GM21576 (cell line): ENCODE measurements at regions not wholly inside any gene's neighbourhood (a gene's known extent, or its start where the extent isn't known, plus 50 kb on each side); places are given as distances from the start of the nearest gene placed in this dataset.
"Not testable (repeated sequence)": the region's sequence is repeated elsewhere in the genome, so short reads cannot be mapped to it uniquely, and the experiment has no call there.

ENCODE experiments used
- ATAC-seq: cut with Tn5 transposase; IDR thresholded peaks from one replicate; pipeline ENCODE4 v1.9.1; 2021; ENCODE audit warnings: mild to moderate bottlenecking, moderate library complexity; ENCODE audit not compliant: unreplicated experiment

DNA sequence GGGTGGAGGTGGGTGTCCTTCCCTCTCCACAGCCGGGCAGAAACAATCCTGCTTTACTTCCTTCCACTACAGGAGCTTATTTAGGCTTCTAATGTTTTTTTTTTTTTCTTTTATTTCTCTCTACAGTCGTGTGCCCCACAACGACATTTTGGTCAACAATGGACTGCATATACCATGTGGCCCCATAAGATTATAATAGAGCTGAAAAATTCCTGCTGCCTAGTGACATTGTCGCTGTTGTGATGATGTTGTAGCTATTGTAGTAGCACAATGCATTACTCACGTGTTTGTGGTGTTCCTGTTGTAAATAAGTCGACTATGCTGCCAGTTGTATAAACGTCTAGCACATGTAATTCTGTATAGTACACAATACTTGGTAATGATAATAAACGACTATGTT is 153.7 kb downstream of the IL20RB start:
- ATAC-seq = no peak

- no peak for ATAC-seq
Observed at GRCh38 chr3:137116619-137117018, 158.8 kb downstream of the IL20RB start.

DNA sequence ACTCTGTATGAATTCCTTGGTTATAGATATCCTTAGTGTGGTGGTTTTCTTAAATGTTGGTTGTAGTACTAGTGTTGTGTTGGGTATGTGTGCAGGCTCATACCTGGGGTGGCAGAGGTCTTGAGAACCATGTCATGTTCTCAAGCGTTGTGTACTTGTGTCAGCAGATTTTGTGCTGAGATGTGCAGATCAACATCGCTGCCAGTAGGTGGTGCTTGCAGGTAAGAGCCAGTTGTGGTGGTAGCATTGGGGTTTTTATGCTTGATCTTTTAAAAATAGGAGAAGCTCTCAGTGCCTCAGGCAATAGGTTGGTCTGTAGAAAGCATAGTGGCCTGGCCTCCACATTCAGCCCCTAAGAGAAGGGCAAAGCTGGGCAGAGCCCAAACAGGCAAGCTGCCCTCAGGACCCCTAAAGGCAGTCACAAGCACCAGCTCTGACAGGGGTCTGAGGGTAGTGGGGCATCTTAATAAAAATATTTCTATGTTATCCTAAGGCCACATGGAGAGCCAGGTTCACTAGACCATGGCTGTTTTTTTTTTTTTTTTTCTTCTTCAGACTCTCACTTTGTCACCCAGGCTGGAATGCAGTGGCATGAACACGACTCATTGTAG is 164.0 kb downstream of the IL20RB start:
- no peak for ATAC-seq

- no peak for ATAC-seq
Observed at GRCh38 chr3:137131081-137131480, 173.3 kb downstream of the IL20RB start.

DNA sequence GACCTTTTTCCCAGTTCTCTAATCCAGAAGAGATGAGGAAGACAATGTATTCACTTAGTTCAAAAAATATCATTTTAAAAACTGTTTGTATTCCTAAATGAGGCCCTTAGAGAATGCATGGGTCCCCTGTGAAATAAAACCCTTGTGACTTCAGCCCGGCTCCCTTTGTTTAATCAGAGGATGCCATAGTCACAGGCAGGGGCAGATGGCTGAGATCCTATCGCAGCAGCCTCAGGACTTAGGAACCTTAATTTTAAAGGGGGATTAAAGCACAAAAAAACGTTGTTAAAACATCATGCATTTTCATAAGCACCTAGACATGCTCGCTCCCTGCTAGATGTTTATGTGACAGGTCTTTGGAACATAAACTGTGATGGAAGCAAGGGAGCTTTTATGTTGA is 176.6 kb downstream of the IL20RB start:
- ATAC-seq = no peak

- no peak for ATAC-seq
Observed at GRCh38 chr3:137148406-137148805, 190.6 kb downstream of the IL20RB start.

- no peak for ATAC-seq
Observed at GRCh38 chr3:137148917-137149316, 191.1 kb downstream of the IL20RB start.

DNA sequence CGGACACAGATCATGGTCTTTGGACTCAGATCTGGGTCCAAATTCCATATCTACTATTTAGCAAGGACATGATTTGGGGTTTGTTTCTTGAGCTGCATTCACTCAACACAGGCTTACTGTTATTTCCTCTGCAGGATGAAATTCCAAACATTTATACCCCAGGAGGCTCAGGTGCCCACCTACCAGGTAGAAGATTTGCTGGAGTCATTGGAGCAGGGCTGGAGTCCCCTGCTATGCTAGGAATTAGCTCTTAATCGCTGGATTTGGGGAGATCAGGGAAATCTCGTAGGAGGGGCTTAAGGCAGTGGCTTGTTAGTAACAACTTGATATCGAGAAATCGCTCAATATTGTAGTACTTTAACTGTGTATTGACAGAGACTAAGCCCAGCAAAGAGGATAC is 193.0 kb downstream of the IL20RB start:
- no peak for ATAC-seq

DNA sequence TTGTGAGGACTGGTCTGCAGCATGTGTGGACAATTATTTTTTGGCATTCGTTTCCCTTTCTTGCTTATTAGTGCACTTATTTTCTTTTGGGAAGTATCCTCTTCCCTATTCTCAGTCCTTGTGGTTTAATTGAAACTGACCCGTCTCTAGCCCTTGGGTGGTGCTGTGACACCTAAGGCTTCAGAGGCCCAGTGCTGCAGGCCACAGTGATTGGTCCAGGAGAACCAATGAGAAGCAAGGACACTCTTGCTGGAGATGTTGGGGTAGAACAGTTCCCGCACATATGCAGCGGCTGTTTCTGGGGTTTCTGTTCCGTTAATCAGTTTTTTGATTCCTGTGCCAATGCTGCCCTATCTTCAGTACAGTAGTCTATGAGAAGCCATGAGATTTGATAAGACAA is 195.3 kb downstream of the IL20RB start:
- not testable (repeated sequence) for ATAC-seq

DNA sequence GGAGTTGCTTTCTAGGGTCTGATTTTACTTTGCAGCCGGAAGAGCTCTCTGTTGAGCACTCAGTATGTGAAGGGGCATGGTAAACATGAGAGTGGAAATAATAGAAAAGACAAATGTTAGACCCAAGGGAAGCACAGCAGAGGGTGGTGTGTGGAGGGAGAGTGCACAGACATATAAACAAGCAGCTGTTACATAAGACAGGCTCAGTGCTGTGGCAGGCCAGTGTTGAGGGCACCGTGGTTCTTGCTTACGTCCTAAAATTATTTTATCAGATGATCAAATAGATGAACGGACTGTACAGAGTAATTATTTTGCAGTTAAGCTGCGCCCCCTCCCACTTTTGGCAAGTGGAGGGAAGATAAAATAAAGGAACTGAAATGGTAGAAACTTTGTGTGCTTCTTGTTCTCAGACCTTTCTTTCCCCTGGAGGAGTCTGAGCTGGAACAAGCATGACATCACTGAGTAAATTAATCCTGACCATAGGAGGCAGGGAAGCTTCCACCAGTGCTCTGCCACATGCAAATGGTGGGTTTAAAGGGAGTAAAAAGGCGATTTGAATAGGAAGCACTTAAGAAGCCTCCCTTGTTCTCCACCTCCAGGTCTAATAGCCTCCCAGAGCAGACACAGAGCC is 205.6 kb downstream of the IL20RB start:
- ATAC-seq = no peak

- ATAC-seq = no peak
Observed at GRCh38 chr3:137163958-137164357, 206.2 kb downstream of the IL20RB start.

- ATAC-seq = no peak
Observed at GRCh38 chr3:137165117-137165806, 207.5 kb downstream of the IL20RB start.

GRCh38 chr3:137171834-137172603 is 214.2 kb downstream of the IL20RB start:
- no peak for ATAC-seq

- ATAC-seq = no peak
Observed at GRCh38 chr3:137172728-137173127, 214.9 kb downstream of the IL20RB start.

GRCh38 chr3:137174514-137174913 is 216.7 kb downstream of the IL20RB start:
- no peak for ATAC-seq

GRCh38 chr3:137180220-137180619 is 222.4 kb downstream of the IL20RB start:
- ATAC-seq = no peak

GRCh38 chr3:137191133-137191923 is 233.5 kb downstream of the IL20RB start:
- ATAC-seq = no peak

DNA sequence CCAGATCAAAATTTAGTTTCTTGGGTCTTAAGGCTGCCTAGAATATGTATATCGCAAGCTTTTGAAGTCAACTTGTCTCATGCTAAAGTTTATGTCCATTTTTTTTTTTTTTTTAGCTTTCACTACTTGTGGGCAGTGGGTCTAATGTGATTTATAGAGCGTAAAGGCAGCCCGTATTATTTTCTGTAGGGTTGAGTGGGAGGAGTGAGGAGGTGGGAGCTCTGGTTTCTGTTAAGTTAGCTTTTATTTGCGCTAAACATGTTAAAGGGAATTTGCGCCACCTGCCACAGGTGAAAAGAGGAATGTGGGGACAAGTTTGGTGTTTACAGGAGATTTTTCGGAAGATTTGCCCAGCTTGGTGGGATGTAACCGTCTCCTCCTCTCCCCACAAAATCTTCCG is 234.2 kb downstream of the IL20RB start:
- ATAC-seq = no peak

DNA sequence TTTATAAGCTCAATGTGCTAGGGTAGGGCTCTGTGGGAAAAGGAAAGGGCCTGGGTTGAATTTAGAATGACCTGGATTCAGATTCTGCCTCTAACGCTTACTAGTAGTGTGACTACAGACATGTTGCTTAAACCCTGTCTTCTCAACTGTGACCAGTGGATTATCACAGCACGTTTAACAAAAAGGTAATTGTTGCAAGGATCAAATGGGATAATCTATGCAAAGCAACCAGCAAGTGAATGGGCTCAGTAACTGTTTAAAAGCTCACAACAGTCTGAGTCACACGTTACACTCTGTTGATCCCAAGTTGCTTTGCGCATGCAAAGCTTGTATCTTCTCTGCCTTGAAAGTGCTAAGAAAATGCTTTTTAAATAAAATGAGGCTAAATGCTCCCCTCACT is 236.5 kb downstream of the IL20RB start:
- no peak for ATAC-seq

DNA sequence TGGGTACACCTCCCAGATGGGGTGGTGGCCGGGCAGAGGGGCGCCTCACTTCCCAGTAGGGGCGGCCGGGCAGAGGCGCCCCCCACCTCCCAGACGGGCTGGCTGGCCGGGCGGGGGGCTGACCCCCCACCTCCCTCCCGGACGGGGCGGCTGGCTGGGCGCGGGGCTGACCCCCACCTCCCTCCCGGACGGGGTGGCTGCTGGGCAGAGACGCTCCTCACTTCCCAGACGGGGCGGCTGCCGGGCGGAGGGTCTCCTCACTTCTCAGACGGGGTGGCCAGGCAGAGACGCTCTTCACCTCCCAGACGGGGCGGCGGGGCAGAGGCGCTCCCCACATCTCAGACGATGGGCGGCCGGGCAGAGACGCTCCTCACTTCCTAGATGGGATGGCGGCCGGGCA is 240.6 kb downstream of the IL20RB start:
- ATAC-seq = not testable (repeated sequence)

GRCh38 chr3:137199678-137200077 is 241.9 kb downstream of the IL20RB start:
- no peak for ATAC-seq
